Smooth muscle cell (in vitro differentiated cells): ENCODE measurements at regions not wholly inside any gene's neighbourhood (a gene's known extent, or its start where the extent isn't known, plus 50 kb on each side); places are given as distances from the start of the nearest gene placed in this dataset.
"Not testable (repeated sequence)": the region's sequence is repeated elsewhere in the genome, so short reads cannot be mapped to it uniquely, and the experiment has no call there.

ENCODE experiments used
- DNase-seq: peaks from one replicate; lab custom pipeline; 2025; ENCODE audit not compliant: unreplicated experiment; lab: John Stamatoyannopoulos, UW
- H2AFZ ChIP-seq: fragments of 200-600 bp; sonication (generic); 2 replicates; pipeline ENCODE4 v1.6.0; 2016; ENCODE audit warnings: antibody characterized with exemption, low read depth, mild to moderate bottlenecking
- H3F3A ChIP-seq: fragments of 200-600 bp; sonication (generic); 2 replicates; pipeline ENCODE4 v1.6.0; 2017; ENCODE audit warnings: antibody characterized with exemption, low read depth
- H3K27ac ChIP-seq: fragments of 200-600 bp; sonication (generic); 2 replicates; pipeline ENCODE4 v1.5.1; 2016; ENCODE audit warnings: low read depth, mild to moderate bottlenecking
- H3K27me3 ChIP-seq: fragments of 200-600 bp; sonication (generic); 2 replicates; pipeline ENCODE4 v1.6.1; 2016; ENCODE audit warnings: low read depth, mild to moderate bottlenecking
- H3K36me3 ChIP-seq: fragments of 200-600 bp; sonication (generic); 2 replicates; pipeline ENCODE4 v1.5.1; 2016; ENCODE audit warnings: low read depth
- H3K4me1 ChIP-seq: fragments of 200-600 bp; sonication (generic); 2 replicates; pipeline ENCODE4 v1.5.1; 2016; ENCODE audit warnings: low read depth
- H3K4me2 ChIP-seq: fragments of 200-600 bp; sonication (generic); 2 replicates; pipeline ENCODE4 v1.6.0; 2016; ENCODE audit warnings: mild to moderate bottlenecking
- H3K4me3 ChIP-seq: fragments of 200-600 bp; sonication (generic); 2 replicates; pipeline ENCODE4 v1.5.1; 2016; ENCODE audit warnings: mild to moderate bottlenecking
- H3K79me2 ChIP-seq: fragments of 200-600 bp; sonication (generic); 2 replicates; pipeline ENCODE4 v1.6.0; 2016; ENCODE audit warnings: low read depth, mild to moderate bottlenecking
- H3K9ac ChIP-seq: fragments of 200-600 bp; sonication (generic); 2 replicates; pipeline ENCODE4 v1.6.0; 2016; ENCODE audit warnings: low read depth
- H3K9me3 ChIP-seq: fragments of 200-600 bp; sonication (generic); replicated peaks from 2 replicates; pipeline ENCODE4 v1.5.1; 2016; ENCODE audit warnings: low read depth
- H4K20me1 ChIP-seq: fragments of 200-600 bp; sonication (generic); 2 replicates; pipeline ENCODE4 v1.6.0; 2016; ENCODE audit warnings: low read depth
- WGBS: methylation state at CpG from one replicate; pipeline ENCODE4 v1.1.7; 2016; ENCODE audit warnings: low lambda C conversion rate; 5-methylcytosine and 5-hydroxymethylcytosine counted together
- TF ChIP-seq, protein P1 (sequence below): fragments of 200-600 bp; sonication (generic); IDR thresholded peaks from 2 replicates; pipeline ENCODE4 v1.5.1; 2017; ENCODE audit warnings: borderline replicate concordance, mild to moderate bottlenecking, antibody characterized with exemption; ENCODE audit not compliant: insufficient read depth, poor library complexity, severe bottlenecking

DNA sequence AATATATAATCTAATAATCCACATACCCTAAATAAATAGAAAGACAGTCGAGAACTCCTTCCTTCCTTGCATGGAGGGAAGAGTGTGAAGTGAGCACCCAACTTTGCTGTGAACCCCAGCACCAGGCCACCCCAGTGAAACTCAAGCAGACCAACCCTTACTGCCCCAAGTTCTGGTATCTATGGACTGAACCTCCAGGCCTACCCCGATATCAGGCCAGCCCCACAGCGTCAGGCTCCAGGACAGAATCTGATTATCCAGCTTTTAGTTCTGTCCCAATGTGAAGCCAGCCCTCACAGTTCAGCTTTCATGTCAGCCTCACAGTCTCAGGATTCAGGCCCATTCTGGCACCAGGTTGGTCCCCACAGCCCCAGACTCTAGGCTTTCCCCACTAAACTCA is 1617.2 kb upstream of the AGA start:
- no peak overlapping the region for H3K27ac ChIP-seq
- no peak overlapping the region for H3K9ac ChIP-seq
- H2AFZ ChIP-seq = no peak overlapping the region
- no peak for DNase-seq
- 95% methylated on average over 3 of the region's 3 CpGs for WGBS
- H3K9me3 ChIP-seq = no peaks in the 10 kb centered on the region
- H3K36me3 ChIP-seq = no peaks in the 10 kb centered on the region
- no peaks in the 10 kb centered on the region for H3K27me3 ChIP-seq
- H3K79me2 ChIP-seq = no peaks in the 10 kb centered on the region
- H4K20me1 ChIP-seq = no peaks in the 10 kb centered on the region
- H3K4me3 ChIP-seq = no peak overlapping the region
- no peaks in the 10 kb centered on the region for H3K4me1 ChIP-seq
- no peaks in the 10 kb centered on the region for H3F3A ChIP-seq
- TF ChIP-seq, protein P1, sequence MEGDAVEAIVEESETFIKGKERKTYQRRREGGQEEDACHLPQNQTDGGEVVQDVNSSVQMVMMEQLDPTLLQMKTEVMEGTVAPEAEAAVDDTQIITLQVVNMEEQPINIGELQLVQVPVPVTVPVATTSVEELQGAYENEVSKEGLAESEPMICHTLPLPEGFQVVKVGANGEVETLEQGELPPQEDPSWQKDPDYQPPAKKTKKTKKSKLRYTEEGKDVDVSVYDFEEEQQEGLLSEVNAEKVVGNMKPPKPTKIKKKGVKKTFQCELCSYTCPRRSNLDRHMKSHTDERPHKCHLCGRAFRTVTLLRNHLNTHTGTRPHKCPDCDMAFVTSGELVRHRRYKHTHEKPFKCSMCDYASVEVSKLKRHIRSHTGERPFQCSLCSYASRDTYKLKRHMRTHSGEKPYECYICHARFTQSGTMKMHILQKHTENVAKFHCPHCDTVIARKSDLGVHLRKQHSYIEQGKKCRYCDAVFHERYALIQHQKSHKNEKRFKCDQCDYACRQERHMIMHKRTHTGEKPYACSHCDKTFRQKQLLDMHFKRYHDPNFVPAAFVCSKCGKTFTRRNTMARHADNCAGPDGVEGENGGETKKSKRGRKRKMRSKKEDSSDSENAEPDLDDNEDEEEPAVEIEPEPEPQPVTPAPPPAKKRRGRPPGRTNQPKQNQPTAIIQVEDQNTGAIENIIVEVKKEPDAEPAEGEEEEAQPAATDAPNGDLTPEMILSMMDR = no peak
- no peak overlapping the region for H3K4me2 ChIP-seq

DNA sequence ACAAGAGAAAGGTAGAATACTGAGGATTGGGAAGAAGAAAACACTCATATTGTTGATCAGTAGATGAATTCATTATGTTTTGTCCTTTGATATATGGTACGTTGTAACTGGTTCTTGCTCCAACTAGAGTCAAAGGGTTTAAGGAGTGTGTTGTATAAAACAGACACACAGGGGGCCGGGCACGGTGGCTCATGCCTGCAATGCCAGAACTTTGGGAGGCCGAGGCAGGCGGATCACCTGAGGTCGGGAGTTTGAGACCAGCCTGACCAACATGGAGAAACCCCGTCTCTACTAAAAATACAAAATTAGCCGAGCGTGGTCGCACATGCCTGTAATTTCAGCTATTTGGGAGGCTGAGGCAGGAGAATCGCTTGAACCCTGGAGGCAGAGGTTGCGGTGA is 1624.0 kb upstream of the AGA start:
- not testable (repeated sequence) for H3K4me3 ChIP-seq, H3K9ac ChIP-seq, H3K4me1 ChIP-seq, H3K79me2 ChIP-seq, H3K27me3 ChIP-seq, H3K4me2 ChIP-seq, DNase-seq, H3K9me3 ChIP-seq, H3K36me3 ChIP-seq, H3K27ac ChIP-seq, H3F3A ChIP-seq, H4K20me1 ChIP-seq, H2AFZ ChIP-seq
- 96% methylated on average over 12 of the region's 12 CpGs for WGBS

DNA sequence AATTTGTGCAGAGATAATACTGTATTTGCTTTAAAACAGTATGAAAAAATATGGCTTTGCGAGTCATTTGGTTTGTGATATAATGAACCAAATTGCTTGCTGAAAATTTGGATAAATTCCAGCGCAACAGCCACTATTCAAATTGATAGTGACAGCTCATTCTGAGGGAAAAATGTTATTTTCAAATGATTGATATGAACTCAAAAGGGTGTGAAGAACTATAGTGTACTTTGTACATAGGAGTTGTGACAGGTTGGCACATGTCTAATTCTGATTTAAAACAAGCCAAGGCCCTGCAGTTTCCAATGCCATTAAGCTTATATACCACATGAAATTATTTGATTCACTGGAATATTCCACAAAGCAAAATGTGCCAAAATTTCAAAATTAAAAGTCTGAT is 1628.9 kb upstream of the AGA start:
- 96% methylated on average over 2 of the region's 2 CpGs for WGBS
- Histone ChIP-seq H3K4me1 (no peaks in the 10 kb centered on the region), H3K79me2 (no peaks in the 10 kb centered on the region), H3K9ac (no peak overlapping the region), H3K4me3 (no peak overlapping the region), H3F3A (no peaks in the 10 kb centered on the region), H3K9me3 (no peaks in the 10 kb centered on the region), H3K36me3 (no peaks in the 10 kb centered on the region), H4K20me1 (no peaks in the 10 kb centered on the region), H3K27ac (no peak overlapping the region), H2AFZ (no peak overlapping the region), H3K4me2 (no peak overlapping the region), H3K27me3 (no peaks in the 10 kb centered on the region)
- TF ChIP-seq, protein P1 = no peak
- no peak for DNase-seq

DNA sequence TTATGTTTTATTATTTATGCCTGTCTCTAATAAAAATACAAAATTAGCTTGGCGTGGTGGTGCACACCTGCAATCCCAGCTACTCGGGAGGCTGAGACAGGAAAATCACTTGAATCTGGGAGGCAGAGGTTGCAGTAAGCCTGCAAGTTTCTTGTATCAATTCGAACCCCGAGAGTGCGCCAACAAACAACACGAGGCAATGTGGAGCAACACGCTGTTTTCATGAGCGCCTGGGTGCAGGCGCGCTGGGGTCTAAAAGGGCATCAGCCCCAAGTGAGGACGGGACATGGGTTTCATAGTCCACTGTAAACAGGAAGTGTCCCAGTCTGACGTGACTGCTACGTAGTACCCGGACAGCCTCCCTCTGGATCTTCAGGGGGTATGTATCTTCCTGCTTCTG is 1634.6 kb upstream of the AGA start:
- Histone ChIP-seq H3K4me1 (no peaks in the 10 kb centered on the region), H2AFZ (no peak overlapping the region), H3K9me3 (no peaks in the 10 kb centered on the region), H3F3A (no peaks in the 10 kb centered on the region), H3K79me2 (no peaks in the 10 kb centered on the region), H3K4me3 (no peak overlapping the region), H4K20me1 (no peaks in the 10 kb centered on the region), H3K4me2 (no peak overlapping the region), H3K9ac (no peak overlapping the region), H3K27me3 (no peaks in the 10 kb centered on the region), H3K36me3 (no peaks in the 10 kb centered on the region), H3K27ac (no peak overlapping the region)
- TF ChIP-seq, protein P1 = no peak
- 83% methylated on average over 14 of the region's 14 CpGs for WGBS
- no peak for DNase-seq
